HepG2 (cell line): ENCODE measurements at regions not wholly inside any gene's neighbourhood (a gene's known extent, or its start where the extent isn't known, plus 50 kb on each side); places are given as distances from the start of the nearest gene placed in this dataset.

Source experiments
- ATAC-seq: fragments of 200-7000 bp; cut with Tn5 transposase; 3 replicates; pipeline ENCODE4 v1.9.1; 2020; ENCODE audit warnings: mild to moderate bottlenecking, moderate library complexity
- BruUV-seq: library from RNA; stranded (reverse); fragments of 400-500 nt; replicated peaks from 2 replicates; lab custom pipeline; 2021; lab: Mats Ljungman, UMichigan
- CTCF ChIA-PET: fragments of 300-600 bp; formaldehyde crosslinking; extraction: SDS; loops from one replicate; lab custom pipeline; 2021; ENCODE audit warnings: low total read pairs, inconsistent platforms, low intra/inter-chr PET ratio; lab: Yijun Ruan, JAX
- POLR2A ChIA-PET: fragments of 350-600 bp; sonication (Branson Sonifier 250); formaldehyde crosslinking; loops from one replicate; lab custom pipeline; 2020; ENCODE audit warnings: antibody characterized with exemption, inconsistent platforms; lab: Yijun Ruan, JAX
- DNase-seq: peaks from one replicate; pipeline ENCODE4 v3.0.0-alpha.2; 2015; ENCODE audit warnings: low spot score
- FAIRE-seq: peaks from 3 replicates; lab custom pipeline; 2011; peaks lifted over from hg19 to GRCh38; lab: Jason Lieb, UNC
- H2AFZ ChIP-seq: one replicate; pipeline ENCODE4 v1.6.1; 2011; ENCODE audit warnings: low read length, inconsistent platforms
- H3K27ac ChIP-seq: fragments of 300-600 bp; 3 replicates; pipeline ENCODE4 v1.8.0; 2011; ENCODE audit warnings: mixed run types, mild to moderate bottlenecking, mixed read lengths, low read length, inconsistent platforms; ENCODE audit not compliant: insufficient read depth; ENCODE audit errors: extremely low read length
- H3K27me3 ChIP-seq, 2 experiments: fragments of 200-600 bp in 1 of 2; 2 replicates in 1 of 2; 3 replicates in 1 of 2; pipeline versions ENCODE4 v1.6.0 to v1.8.0; 2011; ENCODE audit warnings: low read length in 2 of 2, mild to moderate bottlenecking in 2 of 2, moderate library complexity in 2 of 2, inconsistent platforms in 1 of 2; ENCODE audit not compliant: insufficient read depth in 2 of 2, control insufficient read depth in 1 of 2
- H3K36me3 ChIP-seq, 2 experiments: fragments of 200-600 bp in 1 of 2; replicated peaks in 1 of 2; 2 replicates in 1 of 2; 3 replicates in 1 of 2; pipeline versions ENCODE4 v1.5.1 to v1.8.0; 2011; ENCODE audit warnings: low read length in 2 of 2, inconsistent platforms in 1 of 2; ENCODE audit not compliant: insufficient read depth in 2 of 2, control insufficient read depth in 1 of 2
- H3K4me1 ChIP-seq: 2 replicates; pipeline ENCODE4 v1.5.1; 2012; ENCODE audit warnings: low read length, inconsistent platforms; ENCODE audit not compliant: insufficient read depth
- H3K4me2 ChIP-seq: 2 replicates; pipeline ENCODE4 v1.6.0; 2011; ENCODE audit warnings: low read depth, low read length, inconsistent platforms
- H3K4me3 ChIP-seq, 3 experiments: fragments of 200-600 bp in 1 of 3; sonication (generic), shearing (Covaris generic) in 1 of 3; replicated peaks in 1 of 3; 2 replicates each; pipeline ENCODE4 v1.5.1; 2011 to 2016; ENCODE audit warnings: low read length in 3 of 3, inconsistent platforms in 2 of 3, low read depth in 2 of 3, mild to moderate bottlenecking in 2 of 3, control low read depth in 1 of 3, mixed read lengths in 1 of 3; ENCODE audit not compliant: insufficient read depth in 1 of 3
- H3K79me2 ChIP-seq: one replicate; pipeline ENCODE4 v1.6.1; 2011; ENCODE audit warnings: low read length, inconsistent platforms; ENCODE audit not compliant: insufficient read depth
- H3K9ac ChIP-seq: 2 replicates; pipeline ENCODE4 v1.6.0; 2011; ENCODE audit warnings: mild to moderate bottlenecking, low read depth, low read length, inconsistent platforms; ENCODE audit not compliant: insufficient read depth
- H3K9me3 ChIP-seq: 2 replicates; pipeline ENCODE4 v1.5.1; 2012; ENCODE audit warnings: mild to moderate bottlenecking, low read length
- H4K20me1 ChIP-seq: 2 replicates; pipeline ENCODE4 v1.6.0; 2011; ENCODE audit warnings: inconsistent platforms, mild to moderate bottlenecking, low read length, moderate library complexity; ENCODE audit not compliant: insufficient read depth
- ELF1 ChIP-seq: sonication (generic); formaldehyde crosslinking; IDR thresholded peaks from 2 replicates; pipeline ENCODE4 v1.4.0; 2020; ENCODE audit warnings: missing genetic modification reagents
- FOXP1 ChIP-seq, 2 experiments: fragments of 450-650 bp in 1 of 2; IDR thresholded peaks; 2 replicates each; pipeline ENCODE4 v1.6.1; 2017 to 2018; ENCODE audit warnings: antibody characterized with exemption in 1 of 2
- KLF11 ChIP-seq: IDR thresholded peaks from 2 replicates; pipeline ENCODE4 v1.6.1; 2016; ENCODE audit warnings: missing compliant biosample characterization
- MXI1 ChIP-seq: IDR thresholded peaks from 3 replicates; pipeline ENCODE4 v1.6.1; 2012; ENCODE audit warnings: low read depth, low read length, inconsistent platforms, borderline replicate concordance
- NFATC3 ChIP-seq: sonication (generic); formaldehyde crosslinking; IDR thresholded peaks from 2 replicates; pipeline ENCODE4 v1.5.1; 2020; ENCODE audit warnings: mild to moderate bottlenecking, missing genetic modification reagents
- NR2F6 ChIP-seq, 2 experiments: IDR thresholded peaks; 2 replicates each; pipeline ENCODE4 v1.6.1; 2016; ENCODE audit warnings: antibody characterized with exemption in 1 of 2, mild to moderate bottlenecking in 1 of 2
- NRL ChIP-seq: sonication (generic); formaldehyde crosslinking; IDR thresholded peaks from 2 replicates; pipeline ENCODE4 v1.5.0; 2020; ENCODE audit warnings: missing genetic modification reagents, mild to moderate bottlenecking, moderate library complexity, borderline replicate concordance
- PRDM10 ChIP-seq: sonication (generic); formaldehyde crosslinking; IDR thresholded peaks from 2 replicates; pipeline ENCODE4 v1.4.0; 2020; ENCODE audit warnings: low read depth, missing genetic modification reagents
- REPIN1 ChIP-seq: sonication (generic); formaldehyde crosslinking; IDR thresholded peaks from 2 replicates; pipeline ENCODE4 v1.8.0; 2022; ENCODE audit warnings: missing genetic modification reagents, low read depth, mild to moderate bottlenecking, borderline replicate concordance
- TBP ChIP-seq: sonication (generic); formaldehyde crosslinking; IDR thresholded peaks from 2 replicates; pipeline ENCODE4 v1.5.0; 2020; ENCODE audit warnings: missing genetic modification reagents
- ZMAT5 ChIP-seq: sonication (generic); formaldehyde crosslinking; IDR thresholded peaks from 2 replicates; pipeline ENCODE4 v1.5.0; 2020; ENCODE audit warnings: mild to moderate bottlenecking, low read depth, missing genetic modification reagents, borderline replicate concordance
- ZNF274 ChIP-seq: sonication (generic); formaldehyde crosslinking; IDR thresholded peaks from 2 replicates; pipeline ENCODE4 v1.5.1; 2020; ENCODE audit warnings: mild to moderate bottlenecking, missing genetic modification reagents
- ZNF607 ChIP-seq: sonication (generic); formaldehyde crosslinking; IDR thresholded peaks from 2 replicates; pipeline ENCODE4 v1.5.1; 2020; ENCODE audit warnings: missing genetic modification reagents, mild to moderate bottlenecking, borderline replicate concordance
- ZNF772 ChIP-seq: sonication (generic); formaldehyde crosslinking; IDR thresholded peaks from 2 replicates; pipeline ENCODE4 v1.5.0; 2020; ENCODE audit warnings: mild to moderate bottlenecking, missing genetic modification reagents
- WGBS: methylation state at CpG from one replicate; pipeline ENCODE4 v1.1.6; 2017; ENCODE audit warnings: low lambda C conversion rate; 5-methylcytosine and 5-hydroxymethylcytosine counted together
- in situ Hi-C: cut with HindIII; loops from 2 replicates; pipeline ENCODE4 v1.10.0; 2017; ENCODE audit warnings: low pct_unique_long_range_greater_than_20kb; ENCODE audit not compliant: extremely low pct_ligation_motif_present
- intact Hi-C: fragments of 100-400 bp; cut with micrococcal nuclease; formaldehyde crosslinking; loops from one replicate; pipeline ENCODE4 v1.10.0; 2022; ENCODE audit not compliant: unreplicated experiment
- TF ChIP-seq, protein P1 (sequence below): sonication (generic); formaldehyde crosslinking; IDR thresholded peaks from 2 replicates; pipeline ENCODE4 v1.9.0; 2022; ENCODE audit warnings: low read depth, missing genetic modification reagents
- TF ChIP-seq, protein P2 (sequence below): IDR thresholded peaks from 2 replicates; pipeline ENCODE4 v1.6.1; 2016; ENCODE audit warnings: mild to moderate bottlenecking, missing biosample characterization, missing genetic modification reagents

- TF ChIP-seq FOXP1 (IDR thresholded peaks at IDR 0.05) (no peak), FOXP1 (CRISPR knock-in tag; IDR thresholded peaks at IDR 0.05) (no peak), KLF11 (no peak), ELF1 (CRISPR knock-in tag) (peak; percentile 26; the same call in 1 of the 2 replicates), NFATC3 (CRISPR knock-in tag) (no peak)
Measured at GRCh38 chr10:43902842-43903241, 254.2 kb upstream of the ZNF32 start (continued).

DNA sequence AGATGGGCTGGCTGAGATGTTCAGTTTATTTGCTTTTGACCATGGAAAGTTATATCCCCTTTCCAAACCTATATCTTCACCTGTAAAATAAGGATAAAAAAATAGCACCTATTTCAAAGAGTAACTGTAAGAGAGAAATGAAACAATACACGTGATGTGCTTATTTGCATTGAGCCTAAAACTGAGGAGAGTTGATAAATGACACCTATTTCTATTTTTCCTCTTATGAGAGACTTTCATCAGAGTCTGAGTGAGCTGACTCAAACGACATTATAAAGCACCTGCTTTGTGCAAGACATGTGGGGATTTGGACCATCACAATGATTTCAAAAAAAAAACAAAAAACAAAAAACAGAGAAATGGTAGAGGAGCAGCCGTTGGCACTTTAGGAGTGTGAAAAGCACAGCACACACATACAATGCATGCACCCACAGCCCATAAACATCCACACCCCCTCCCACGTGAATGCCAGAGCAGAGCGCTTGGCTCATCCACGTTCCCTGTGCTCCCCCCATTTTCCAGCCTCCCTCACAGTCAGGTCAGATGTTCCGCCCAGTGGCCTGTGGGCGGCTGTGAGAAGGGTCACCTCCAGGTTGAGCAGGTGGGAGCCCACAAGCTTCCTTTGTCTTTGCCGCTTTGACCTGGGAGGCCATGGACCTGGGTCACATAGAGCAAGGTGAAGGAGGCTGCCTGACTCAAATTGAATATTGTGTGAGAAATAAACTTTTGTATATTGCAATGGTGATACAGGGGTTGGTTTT is 253.2 kb upstream of the ZNF32 start:
- no peak overlapping the region for H3K27ac ChIP-seq
- H3K9me3 ChIP-seq: no peaks in the 10 kb centered on the region
- no peaks in the 10 kb centered on the region for H3K79me2 ChIP-seq
- no peak overlapping the region for H3K4me3 ChIP-seq
- 39% methylated on average over 9 of the region's 9 CpGs for WGBS
- H3K9ac ChIP-seq: no peak overlapping the region
- ATAC-seq: no peak
- no peak for DNase-seq
- intact Hi-C loops (no loop called here), in situ Hi-C loops (no loop called here)
- peak overlapping the region; percentile 59; the same call in 1 of the 2 replicates for H3K4me2 ChIP-seq
- no peaks in the 10 kb centered on the region for H4K20me1 ChIP-seq
- TF ChIP-seq TBP (CRISPR knock-in tag) (no peak), REPIN1 (no peak), ZNF772 (CRISPR knock-in tag) (no peak), ZNF274 (CRISPR knock-in tag) (no peak), ZNF607 (CRISPR knock-in tag) (no peak), NRL (no peak), PRDM10 (no peak), ZMAT5 (no peak), NR2F6 (IDR thresholded peaks at IDR 0.05) (no peak), NR2F6 (CRISPR knock-in tag; IDR thresholded peaks at IDR 0.05) (no peak), MXI1 (no peak)
- TF ChIP-seq, protein P1, sequence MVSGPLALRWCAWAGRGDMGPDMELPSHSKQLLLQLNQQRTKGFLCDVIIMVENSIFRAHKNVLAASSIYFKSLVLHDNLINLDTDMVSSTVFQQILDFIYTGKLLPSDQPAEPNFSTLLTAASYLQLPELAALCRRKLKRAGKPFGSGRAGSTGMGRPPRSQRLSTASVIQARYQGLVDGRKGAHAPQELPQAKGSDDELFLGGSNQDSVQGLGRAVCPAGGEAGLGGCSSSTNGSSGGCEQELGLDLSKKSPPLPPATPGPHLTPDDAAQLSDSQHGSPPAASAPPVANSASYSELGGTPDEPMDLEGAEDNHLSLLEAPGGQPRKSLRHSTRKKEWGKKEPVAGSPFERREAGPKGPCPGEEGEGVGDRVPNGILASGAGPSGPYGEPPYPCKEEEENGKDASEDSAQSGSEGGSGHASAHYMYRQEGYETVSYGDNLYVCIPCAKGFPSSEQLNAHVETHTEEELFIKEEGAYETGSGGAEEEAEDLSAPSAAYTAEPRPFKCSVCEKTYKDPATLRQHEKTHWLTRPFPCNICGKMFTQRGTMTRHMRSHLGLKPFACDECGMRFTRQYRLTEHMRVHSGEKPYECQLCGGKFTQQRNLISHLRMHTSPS: no peak
- TF ChIP-seq, protein P2, sequence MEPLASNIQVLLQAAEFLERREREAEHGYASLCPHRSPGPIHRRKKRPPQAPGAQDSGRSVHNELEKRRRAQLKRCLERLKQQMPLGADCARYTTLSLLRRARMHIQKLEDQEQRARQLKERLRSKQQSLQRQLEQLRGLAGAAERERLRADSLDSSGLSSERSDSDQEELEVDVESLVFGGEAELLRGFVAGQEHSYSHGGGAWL (CRISPR knock-in tag): no peak
- no peak overlapping the region for H2AFZ ChIP-seq
- POLR2A ChIA-PET: no interaction called here
- FAIRE-seq: no peak
- H3K27me3 ChIP-seq: no peaks in the 10 kb centered on the region
- H3K4me1 ChIP-seq: peaks cover 25% of the 10 kb centered on the region
- H3K36me3 ChIP-seq: no peaks in the 10 kb centered on the region
- CTCF ChIA-PET: no interaction called here
- BruUV-seq: no TSS peak
